ENCODE measurements at regions not wholly inside any gene's neighbourhood (a gene's known extent, or its start where the extent isn't known, plus 50 kb on each side); places are given as distances from the start of the nearest gene placed in this dataset.

- TF ChIP-seq CTCF (IDR thresholded peaks at IDR 0.05; ENCODE audit: poor library complexity) (no peak), EZH2 (IDR thresholded peaks at IDR 0.05; ENCODE audit: borderline replicate concordance) (no peak)
Observed at GRCh38 chr5:166123717-166124116, 2167.7 kb upstream of the WWC1 start.

All from hepatocyte (in vitro differentiated cells).